NCI-H748 (cell line): ENCODE measurements at regions not wholly inside any gene's neighbourhood (a gene's known extent, or its start where the extent isn't known, plus 50 kb on each side); places are given as distances from the start of the nearest gene placed in this dataset.

Experiments used
- DNase-seq: peaks from one replicate; lab custom pipeline; 2025; ENCODE audit not compliant: unreplicated experiment; lab: John Stamatoyannopoulos, UW

DNA sequence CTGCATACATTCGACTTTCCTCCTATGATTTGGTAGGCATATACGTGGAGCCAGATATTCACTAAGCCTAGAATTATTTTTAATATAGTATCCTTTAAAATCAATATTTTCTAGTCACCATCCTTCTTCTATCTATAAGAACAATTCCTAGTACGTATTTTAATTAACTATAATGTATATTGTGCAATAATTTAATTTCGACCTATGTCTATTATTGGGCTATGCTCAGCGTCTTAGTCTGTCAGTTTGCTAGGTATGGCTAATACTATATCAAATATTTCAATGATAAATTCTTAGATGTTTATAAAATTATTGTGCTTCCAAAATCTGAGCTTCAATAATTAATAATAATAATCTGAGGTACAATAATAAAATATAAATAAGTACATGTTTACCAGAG is 705.3 kb downstream of the PRELID2 start:
- no peak for DNase-seq

DNA sequence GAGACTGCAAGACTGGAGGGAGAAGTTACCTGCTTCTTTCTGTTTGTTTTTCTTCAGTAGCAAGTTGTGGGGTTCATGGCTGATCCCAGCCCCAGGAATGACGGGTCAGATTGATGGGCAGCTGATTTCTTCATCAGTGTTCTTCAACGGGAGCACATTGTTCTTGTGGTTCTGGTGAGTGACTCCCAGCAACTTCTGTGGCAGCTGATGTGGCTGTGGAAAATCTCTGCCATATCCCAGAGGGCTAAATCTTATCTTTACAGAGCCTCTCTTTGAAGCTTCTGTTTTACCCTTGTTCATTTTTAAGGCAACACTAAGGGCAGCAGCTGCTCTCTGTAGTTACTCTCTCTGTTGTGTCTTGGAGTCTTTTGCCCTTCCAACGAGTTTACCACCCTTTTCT is 710.3 kb downstream of the PRELID2 start:
- no peak for DNase-seq

DNA sequence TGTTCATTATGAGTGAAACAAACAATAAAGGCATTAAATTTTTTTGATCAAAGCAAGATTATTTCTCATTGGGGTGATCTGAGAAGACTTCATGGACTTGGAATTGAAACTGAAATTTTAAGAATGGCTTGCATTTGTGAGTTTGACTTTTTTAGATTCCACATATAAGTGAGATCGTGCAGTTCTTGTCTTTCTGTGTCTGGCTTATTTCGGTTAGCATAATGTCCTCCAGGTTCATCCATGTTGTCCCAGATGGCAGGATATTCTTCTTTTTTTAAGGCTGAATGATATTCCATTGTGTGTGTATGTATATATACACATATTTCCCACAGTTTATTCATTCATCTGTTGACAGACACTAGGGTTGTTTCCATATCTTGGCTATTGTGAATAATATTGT is 716.5 kb downstream of the PRELID2 start:
- no peak for DNase-seq

DNA sequence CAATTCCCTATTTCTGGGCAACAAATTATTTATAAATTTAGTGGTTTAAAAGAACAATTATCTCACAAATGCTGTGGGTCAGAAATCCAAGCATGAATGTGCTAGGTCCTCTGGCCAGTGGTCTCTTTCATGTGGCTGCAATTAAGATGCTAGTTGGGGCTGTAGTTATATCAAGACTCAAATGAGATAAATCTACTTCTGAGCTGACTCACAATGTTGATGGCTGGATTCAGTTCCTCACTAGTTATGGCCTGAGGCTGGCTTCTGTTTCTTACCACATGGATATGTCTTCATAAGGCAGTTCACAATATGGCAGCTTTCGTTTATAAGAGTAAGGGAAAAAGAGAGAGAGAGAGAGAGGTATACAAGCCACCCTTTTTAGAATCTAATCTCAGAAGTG is 717.0 kb downstream of the PRELID2 start:
- no peak for DNase-seq

DNA sequence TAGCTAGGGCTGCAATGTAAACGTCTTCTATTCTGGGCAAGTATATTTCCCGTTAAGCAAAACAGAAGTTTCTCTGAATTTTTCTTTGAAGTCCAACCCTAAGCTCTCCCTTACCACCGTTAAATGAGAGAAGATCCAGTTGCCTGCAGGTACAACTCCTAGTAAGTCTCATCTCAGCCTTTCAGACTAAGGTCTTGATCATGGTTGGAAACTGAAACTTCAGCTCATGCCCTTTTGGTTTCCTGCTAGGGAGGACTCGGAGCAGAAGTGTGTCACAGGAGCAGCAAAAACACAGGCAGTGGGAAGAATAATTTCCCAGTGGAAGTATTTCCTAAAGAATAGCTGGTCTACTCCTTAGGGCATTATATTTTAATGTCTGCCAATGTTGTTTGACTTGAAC is 717.9 kb downstream of the PRELID2 start:
- DNase-seq = no peak

DNA sequence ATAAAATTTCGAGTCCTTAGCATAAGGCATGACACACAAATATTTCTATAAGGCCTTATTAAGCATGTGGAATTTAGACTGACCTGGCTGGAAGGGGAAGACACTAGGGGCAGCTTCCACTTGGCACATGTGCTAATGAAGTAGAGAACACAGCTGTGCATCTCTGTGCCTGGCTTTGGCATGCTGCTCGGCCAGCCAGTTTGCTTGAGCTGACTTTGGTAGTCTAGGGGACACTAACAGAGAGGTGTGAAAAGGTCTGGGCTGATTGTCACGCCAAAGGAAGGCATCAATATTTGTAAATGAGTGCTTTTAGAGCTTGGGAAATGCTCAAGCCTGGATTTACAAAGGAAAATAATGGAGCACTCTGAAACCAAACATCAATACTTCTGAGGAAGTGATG is 723.7 kb downstream of the PRELID2 start:
- DNase-seq = no peak

DNA sequence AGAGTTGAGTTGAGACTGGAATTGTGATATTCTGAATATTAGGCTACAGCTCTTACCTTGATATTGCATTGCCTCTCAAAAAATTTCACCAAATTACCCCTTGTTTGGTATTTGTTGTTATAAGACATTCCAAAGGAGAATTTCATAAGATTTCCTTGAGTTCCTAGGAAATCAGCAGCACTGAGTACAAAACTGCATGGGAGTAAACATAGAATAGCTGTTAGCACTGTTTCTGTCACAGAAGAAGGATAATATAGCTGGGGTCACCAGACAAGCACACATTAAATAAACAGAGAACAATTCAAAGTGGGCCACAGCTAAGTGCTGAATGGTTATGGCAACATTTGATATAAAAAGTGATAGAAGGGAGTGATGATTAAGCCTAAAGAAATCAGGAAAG is 724.3 kb downstream of the PRELID2 start:
- DNase-seq = no peak

DNA sequence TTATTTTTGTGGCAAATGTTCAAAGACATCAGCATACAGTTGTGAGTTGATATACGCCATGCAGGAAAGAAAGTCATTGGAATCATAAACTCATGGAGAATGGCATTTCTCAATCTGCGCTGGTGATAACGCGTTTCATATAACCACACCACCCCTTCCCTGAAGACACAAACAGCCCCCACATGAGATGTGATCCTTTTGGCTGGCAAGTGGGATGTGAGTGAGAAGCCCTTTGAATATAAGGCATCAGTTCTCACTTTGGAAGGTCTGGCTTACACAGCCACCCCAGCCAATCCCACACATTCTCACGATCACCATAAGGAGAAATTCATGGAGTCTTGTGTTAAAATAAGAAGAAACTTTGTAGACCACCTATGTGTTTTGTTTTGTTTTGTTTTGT is 725.0 kb downstream of the PRELID2 start:
- DNase-seq = no peak

DNA sequence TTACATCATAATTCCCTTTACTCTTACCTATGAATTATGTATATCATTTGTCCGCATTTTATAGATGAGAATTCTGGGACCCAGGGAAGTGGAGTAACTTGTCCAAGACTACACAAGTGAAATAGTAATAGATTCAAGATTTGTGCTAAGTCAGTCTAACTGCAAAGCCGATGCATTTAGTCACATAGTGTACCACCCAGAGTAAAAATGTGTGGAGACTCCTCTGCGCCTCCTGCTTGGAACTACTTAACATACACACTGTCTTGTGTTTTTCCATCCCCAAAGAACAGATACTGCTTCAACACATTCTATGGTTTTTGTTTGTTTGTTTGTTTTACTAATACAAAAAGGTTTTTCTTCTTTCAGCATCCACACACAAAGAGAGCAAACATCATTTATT is 729.8 kb downstream of the PRELID2 start:
- no peak for DNase-seq

DNA sequence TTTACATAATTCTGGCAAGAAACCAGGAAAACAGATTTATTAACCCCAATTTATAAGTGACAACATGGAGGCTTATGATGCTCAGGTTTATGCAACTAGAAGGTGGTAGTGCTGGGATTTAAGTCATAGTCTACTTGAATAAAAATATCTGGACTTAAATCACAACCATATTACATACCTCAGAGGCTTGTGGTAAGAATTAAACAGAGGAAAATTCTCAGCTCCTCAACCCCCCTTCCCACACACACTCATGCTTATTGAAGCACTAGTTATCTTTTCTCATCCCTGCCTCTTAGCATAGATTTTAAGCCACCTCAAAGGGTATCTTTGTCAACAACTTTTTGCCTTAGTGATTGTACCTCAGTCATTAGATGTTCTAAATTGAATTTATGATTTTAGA is 731.0 kb downstream of the PRELID2 start:
- no peak for DNase-seq

DNA sequence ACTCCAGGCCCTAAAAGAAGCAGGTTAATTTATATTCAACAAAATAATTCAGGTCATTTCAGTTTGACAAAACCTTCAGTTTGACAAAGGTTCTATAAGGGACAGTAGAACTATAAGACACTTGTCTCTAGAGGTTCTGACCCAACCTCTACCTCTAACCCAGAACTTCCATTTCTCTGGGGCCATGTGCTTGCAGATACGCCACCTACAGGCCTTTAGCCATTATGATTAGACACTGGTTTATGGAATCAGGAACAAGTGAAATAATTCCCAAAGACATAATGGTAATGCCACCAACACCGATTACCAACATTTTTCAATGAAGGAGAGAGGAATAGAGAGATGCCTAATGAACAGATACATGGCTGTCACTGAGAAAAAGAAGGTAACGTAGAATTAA is 733.9 kb downstream of the PRELID2 start:
- no peak for DNase-seq

DNA sequence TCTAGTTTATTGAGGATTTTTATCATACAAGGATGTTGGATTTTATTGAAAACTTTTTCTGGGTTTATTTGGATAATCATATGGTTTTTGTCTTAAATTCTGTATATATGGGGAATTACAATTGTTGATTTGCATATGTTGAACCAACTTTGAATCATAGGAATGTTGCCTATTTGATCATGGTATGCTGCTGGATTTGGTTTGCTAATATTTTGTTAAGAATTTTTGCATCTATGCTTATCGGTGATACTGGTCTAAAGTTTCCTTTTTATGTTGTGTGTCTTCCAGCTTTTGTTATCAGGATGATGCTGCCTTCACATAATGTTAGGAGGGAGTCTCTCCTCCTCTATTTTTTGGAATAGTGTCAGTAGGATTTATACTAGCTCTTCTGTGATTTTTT is 745.0 kb downstream of the PRELID2 start:
- DNase-seq = no peak

DNA sequence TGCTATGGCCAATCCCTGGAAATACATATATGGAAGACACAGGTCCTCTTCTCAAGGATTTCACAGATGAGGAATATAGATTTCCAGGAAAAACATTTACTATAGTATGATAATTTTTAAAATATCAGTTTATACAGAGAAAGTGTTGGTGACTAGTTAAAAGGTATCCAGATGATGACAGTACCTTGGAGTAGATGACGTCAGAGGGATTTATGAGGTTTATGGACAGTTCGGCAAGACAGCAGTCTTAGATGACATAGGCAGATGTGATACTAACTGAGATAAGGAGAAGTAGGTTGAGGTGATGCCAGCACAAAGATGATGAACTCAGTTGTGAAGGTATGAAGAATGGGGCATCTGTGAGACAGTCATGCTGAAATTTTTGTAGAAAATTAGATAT is 750.3 kb downstream of the PRELID2 start:
- DNase-seq = no peak

DNA sequence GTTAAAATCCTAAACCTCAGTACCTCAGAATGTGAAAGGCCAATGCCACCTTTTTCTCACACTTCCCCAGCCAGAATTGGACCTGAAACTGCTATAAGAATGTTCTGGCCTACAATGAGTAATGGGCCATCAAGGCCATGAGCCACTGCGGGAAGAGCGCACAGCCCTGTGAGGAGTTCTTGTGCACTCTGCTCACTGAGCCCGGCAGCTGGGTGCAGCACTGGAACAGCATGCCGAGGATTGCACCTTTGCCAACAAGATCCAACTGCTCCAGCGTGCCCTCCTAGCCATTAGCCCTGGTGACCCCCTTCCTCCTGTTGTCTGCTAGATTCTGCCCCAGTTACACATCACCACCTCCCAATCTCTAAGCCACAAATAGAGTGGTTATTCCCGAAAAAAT is 758.1 kb downstream of the PRELID2 start:
- DNase-seq = no peak

DNA sequence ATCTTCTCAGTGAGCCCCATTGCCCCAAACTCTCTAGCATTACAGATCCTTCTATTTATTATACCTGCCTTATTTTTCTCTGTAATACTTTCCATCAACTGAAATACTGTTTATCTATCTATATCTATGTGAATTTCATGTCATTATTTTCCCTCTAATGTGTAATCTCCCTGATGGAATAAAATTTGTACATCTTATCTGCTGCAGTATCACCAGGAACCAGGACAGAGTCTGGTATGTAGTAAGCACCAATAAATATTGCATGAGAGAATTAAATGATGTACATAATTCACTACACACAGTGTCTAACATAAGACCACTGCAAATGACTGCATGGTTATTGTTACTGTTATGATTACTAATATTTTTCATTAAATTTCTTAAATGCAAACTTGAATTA is 759.1 kb downstream of the PRELID2 start:
- no peak for DNase-seq

DNA sequence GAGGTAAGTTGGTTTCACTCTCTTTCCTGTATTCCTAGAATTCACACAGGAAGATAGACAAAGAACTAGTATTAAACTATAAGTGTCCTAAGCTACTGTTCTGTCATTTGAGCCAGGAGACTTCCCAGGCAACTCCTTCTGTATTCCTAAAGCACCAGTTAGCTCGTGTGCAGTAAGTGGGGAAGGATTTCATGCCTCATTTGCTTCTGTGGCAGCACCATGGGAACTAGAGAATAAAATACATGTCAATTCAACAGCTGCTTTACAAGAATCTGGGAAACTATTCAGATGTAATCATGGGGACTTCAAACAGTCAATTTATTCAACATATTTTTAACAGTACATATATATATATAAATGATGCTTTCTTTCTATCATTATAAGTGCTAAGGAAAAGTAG is 762.3 kb downstream of the PRELID2 start:
- peak; percentile 15 for DNase-seq

DNA sequence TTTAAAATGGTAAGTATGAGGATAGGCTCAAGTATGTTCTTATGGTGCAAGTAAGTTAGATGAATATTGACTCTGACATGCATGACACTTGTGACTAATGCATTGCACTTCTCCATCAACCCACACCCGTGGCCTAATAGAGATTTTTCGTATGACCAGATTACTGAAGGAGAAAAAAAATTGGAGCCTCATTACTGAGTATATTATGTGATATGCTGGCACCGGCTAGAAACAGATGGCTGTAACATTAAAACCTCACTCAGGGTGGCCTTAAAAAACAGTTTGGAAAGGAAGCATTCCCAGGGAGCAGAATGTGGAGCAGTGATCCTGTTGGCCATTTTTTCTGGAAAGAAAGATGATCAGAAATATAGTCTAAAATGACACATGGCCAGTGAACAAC is 766.4 kb downstream of the PRELID2 start:
- DNase-seq = no peak

DNA sequence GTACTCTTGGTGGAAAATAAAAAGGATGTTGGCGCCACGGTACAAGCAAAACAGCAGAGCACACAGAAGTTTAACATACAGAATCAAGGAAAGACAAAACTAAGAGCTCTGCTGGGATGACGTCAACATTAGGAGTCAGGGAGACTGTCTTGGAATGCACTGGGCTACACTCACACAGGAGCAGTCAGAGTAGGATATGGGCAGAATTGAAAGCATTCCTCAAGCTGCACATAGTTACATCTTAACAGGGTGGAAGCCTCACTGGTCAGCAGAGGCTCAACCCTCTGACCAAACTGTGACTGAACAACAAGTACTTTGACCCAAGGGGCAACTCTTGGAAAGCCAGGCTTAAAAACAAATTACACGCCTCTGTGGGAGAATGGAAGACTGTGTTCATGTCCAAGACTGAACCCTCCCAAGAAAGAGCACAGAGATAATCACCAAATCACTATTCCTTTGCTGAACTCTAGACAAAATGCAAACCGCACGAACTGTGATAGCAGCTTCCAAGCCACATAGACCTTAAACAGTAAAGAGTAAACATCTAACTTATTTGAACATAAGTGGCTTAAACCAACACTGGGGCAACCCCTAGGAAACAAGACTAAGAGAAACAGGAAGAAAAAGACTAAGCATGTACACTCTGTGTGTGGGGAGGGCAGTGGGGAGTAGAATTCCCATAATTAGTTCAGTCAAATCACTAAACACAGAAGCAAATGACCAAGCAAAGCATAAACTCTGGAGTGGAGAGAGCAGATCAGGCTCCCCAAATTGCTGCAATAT is 772.7 kb downstream of the PRELID2 start:
- DNase-seq = no peak

DNA sequence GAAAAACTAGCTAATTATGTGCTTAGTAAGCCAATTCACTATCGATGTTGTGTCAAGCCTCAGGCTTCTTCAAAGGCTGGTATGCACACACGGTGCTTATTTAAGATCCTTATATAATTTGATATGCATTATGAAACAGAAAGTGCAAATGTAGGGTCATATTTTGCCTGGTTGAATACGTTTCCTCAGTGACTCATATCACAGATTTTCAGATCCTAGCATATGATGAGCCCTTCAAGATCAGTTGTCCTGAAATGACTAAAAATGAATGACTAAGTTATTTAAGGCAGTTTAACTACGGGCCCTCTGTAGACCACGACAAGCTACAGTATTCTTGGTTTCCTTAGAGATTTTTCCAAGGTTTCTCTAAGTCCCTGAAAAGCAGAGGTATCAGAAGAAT is 778.3 kb downstream of the PRELID2 start:
- DNase-seq = peak; percentile 5

DNA sequence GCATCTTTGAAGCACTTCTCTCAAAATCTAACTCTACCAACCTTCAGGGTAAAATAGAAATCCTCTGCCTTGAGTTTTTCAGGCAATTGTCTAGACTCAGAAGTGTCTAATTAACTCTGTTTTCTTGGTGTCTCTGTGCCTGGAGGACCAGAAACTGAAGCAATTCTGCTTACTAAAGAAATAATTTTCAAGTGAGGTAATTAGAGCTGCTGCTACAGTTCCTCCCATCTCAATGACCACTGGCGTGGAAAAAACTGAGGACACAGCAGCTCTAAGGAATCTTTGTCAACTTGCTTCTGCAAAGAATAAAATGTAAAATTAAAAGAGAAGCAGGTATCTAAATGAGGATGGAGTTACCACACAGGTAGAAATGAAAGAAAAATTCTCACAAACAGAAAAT is 785.0 kb downstream of the PRELID2 start:
- DNase-seq = no peak

DNA sequence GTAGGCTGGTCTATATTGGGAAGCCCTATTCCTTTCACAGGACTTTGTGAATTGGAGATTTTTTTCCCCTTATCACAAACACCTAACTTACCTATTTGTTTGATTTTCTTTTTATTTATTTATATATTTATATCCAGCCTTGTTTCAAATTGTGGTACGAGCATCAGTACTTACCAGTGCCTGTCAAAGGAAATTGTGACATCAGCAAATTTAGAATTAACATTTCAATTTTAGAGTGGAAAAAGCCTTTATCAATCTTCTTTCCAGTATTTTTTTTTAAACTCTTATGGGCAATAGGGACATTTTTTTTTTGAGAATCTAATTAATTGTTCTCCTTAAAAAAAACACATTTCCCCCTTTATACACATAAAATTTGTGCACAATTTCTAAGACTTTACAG is 790.2 kb downstream of the PRELID2 start:
- DNase-seq = no peak

DNA sequence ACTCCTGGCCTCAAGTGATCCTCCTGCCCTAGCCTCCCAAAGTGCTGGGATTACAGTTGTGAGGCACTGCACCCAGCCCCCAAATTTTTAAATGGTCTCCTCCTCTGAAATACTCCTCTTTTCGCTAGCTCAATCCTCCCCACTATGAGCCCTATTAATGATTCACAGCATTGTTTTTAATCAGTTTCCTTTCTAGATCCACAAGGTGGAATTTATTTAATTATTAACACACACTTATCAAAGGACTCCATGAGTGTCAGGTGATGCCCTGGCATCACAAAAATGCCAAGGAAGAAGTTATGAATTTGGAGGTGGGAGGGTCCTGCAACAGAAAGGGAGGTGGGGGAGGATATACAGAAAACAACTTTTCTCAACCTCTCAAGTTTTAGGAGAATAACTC is 806.5 kb downstream of the PRELID2 start:
- DNase-seq = no peak

DNA sequence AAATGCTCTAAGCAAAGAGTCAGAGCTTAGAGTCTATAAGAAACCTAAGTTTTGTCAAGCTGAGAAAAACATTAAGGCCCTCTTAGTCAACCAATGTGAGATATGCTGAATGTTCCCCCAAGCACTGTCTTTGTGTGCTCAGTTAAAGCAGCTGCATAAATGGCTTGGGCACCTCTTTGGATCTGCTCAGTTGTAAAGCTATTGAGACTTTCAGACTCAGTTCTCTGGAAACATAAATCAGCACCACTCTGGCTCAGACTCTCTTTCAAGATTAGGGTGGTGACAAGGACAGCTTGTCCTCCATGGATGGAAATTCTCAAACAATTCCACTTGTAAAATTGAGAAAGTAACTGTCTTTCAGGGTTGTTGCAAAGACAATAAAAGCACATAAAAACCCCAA is 807.9 kb downstream of the PRELID2 start:
- no peak for DNase-seq
